AG09319 (cell line): ENCODE measurements at regions not wholly inside any gene's neighbourhood (a gene's known extent, or its start where the extent isn't known, plus 50 kb on each side); places are given as distances from the start of the nearest gene placed in this dataset.

Experiments
- DNase-seq: peaks from one replicate; pipeline ENCODE4 v3.0.0-alpha.2; 2010; ENCODE audit warnings: low read depth; ENCODE audit errors: extremely low read depth
- TF ChIP-seq, protein P1 (sequence below): IDR thresholded peaks from 2 replicates; pipeline ENCODE4 v1.5.1; 2011; ENCODE audit warnings: low read depth, mild to moderate bottlenecking, inconsistent platforms, low read length, moderate library complexity

DNA sequence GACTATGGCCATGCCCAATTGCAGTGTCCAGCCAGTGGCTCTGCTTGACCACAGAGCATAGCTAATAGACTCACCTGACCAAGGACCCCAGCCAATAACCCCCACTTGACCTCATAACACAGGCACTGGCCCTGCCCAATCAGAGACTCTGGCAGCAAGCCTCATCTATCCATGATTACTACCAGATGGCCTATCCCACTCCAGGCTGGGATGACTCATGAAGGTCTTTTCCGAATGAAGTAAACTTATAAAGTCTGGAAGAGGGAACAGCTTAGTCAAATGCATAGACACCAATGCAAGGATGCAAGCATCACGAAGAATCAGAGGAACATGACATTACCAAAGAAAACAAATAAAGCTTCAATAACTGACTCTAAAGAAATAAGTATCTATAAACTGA lies 141.4 kb downstream of the TMEM168 start:
- DNase-seq = no peak
- TF ChIP-seq, protein P1, sequence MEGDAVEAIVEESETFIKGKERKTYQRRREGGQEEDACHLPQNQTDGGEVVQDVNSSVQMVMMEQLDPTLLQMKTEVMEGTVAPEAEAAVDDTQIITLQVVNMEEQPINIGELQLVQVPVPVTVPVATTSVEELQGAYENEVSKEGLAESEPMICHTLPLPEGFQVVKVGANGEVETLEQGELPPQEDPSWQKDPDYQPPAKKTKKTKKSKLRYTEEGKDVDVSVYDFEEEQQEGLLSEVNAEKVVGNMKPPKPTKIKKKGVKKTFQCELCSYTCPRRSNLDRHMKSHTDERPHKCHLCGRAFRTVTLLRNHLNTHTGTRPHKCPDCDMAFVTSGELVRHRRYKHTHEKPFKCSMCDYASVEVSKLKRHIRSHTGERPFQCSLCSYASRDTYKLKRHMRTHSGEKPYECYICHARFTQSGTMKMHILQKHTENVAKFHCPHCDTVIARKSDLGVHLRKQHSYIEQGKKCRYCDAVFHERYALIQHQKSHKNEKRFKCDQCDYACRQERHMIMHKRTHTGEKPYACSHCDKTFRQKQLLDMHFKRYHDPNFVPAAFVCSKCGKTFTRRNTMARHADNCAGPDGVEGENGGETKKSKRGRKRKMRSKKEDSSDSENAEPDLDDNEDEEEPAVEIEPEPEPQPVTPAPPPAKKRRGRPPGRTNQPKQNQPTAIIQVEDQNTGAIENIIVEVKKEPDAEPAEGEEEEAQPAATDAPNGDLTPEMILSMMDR = no peak

DNA sequence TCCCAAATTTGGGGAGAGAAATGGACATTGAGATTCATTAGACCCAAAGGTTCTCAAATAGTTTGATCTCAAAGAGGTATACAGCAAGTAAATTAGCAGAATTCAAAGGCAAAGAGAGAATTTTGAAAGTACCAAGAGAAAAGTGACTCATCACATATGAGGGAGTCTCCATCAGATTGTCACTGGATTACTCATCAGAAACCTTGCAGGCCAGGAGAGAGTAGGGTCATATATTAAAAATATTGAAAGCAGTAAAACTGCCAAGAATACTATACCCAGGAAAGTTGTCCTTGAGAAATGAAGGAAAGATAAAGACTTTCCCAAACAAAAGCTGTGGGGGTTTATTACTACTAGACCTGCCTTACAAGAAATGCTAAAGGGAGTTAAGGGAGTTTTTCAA lies 140.6 kb downstream of the TMEM168 start:
- DNase-seq = no peak
- TF ChIP-seq, protein P1 = no peak

DNA sequence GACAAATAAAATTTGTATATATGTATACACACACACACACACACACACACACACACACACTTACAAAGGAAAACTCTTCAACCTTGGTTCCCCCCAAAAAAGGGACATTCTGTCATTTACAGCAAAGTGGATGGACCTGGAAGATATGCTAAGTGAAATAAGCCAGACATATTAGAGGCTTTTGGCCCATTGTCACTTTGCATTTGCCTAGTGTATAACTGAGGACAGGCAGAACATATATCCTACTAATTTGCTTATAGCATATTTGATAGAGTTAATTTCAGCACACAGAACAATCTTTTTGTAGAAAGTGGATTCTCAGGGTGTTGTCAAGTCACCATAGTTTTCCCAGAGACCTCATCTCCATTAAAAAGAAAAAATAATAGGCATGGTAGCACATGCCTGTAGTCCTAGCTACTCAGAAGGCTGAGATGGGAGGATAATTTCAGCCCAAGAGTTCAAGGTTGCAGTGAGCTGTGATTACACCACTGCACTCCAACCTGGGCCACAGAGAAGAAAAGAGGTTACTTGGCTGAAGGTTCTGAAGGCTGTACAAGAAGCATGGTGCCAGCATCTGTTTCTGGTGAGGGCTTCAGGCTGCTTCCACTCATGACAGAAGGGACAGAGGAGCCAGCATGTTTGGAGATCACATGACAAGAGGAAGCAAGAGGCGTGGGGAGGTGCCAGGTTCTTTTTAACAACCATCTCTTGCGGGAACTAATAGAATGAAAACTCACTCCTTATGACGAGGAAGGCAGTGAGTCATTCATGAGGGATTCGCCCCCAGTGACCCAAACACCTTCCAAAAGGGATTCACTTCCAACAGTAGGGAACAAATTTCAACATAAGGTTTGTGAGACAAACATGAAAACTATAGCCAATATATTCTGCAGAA lies 135.6 kb downstream of the TMEM168 start:
- no peak for DNase-seq
- TF ChIP-seq, protein P1 = no peak

DNA sequence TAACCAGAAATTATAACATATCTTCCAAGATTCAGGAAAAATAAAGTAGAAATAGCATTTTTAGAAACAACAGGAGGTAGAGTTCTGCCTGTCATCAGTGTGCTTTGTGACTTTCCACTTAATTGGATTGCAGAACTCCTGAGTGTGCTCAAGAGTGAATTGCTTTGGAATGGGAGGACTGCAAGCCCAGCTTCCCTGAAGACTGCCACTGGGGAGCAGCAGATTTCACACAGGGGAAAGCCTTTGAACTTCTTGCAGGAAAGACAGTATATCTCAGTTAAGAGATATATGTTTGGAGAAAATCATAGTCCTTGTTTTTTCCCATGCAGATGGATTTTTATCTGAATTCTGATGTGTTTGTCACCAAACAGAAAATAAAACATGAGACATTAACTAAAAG lies 124.5 kb downstream of the TMEM168 start:
- DNase-seq = no peak
- TF ChIP-seq, protein P1 = peak; percentile 0; the same call in 1 of the 2 replicates

DNA sequence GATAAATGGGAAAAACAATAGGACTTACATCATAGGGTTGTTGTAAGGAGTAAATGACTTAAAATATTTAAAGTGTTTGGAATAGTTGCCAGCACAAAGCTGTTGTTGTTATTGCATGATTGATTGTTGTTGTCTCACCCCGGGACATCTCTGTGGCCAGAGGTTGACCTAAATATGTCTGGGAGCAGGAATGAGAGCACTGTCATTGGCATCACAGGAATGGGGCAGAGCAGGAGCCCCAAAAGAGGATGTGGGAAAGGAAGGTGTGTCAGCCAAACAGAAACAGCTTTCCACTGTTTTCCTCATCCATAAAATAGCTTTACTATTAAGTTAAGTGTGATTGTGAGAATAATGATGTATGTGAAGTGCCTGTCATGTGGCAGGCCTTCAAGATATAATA lies 121.6 kb downstream of the TMEM168 start:
- TF ChIP-seq, protein P1 = no peak
- DNase-seq = no peak

DNA sequence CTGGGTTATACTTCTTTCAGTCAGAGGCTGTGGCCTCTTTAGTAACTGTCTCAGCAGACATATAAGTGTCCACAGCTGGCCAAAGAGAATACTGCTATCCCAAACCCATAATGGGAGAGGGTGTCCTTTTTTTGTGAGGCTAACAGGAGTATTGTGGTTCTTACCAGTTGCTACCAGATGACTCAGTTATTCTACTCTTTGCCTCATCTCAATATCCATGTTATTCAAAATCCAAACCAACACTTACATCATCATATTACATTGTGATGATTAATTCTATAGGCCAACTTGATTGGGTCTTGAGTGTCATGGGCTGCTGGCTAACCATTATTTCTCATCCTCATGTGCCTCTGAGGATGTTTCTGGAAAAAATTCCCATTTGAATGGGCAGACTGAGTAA lies 120.9 kb downstream of the TMEM168 start:
- TF ChIP-seq, protein P1 = no peak
- DNase-seq = no peak

DNA sequence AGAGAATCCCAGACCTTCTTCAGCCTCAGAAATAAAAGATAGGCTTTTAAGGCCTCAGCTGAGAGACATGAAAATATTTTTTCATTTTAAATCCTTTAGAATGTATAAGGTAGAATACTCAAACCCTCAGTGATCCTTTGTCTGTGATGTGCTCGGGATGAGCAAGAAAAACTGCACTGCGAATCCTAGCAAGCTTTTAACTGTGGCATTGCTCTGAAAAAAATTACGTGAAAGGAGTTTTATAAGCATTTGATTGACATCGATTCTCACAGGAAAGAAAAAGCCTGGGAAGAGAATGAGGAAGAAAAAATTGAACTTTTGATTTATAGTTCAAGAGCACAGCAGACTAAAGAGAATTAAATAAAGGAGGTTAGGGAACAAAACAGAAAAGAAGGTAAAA lies 120.0 kb downstream of the TMEM168 start:
- DNase-seq = no peak
- TF ChIP-seq, protein P1 = no peak
